Liver (tissue), 8 donors: ENCODE measurements at regions not wholly inside any gene's neighbourhood (a gene's known extent, or its start where the extent isn't known, plus 50 kb on each side); places are given as distances from the start of the nearest gene placed in this dataset.

ENCODE experiments used
- DNase-seq: peaks from one replicate; pipeline ENCODE4 v3.0.0-alpha.2; 2017; ENCODE audit warnings: low spot score
- H3K27ac ChIP-seq, 2 donors: one replicate each; pipeline ENCODE4 v1.7.0; 2013; ENCODE audit warnings: inconsistent platforms in 2 of 2, low read length in 2 of 2, control low read depth in 1 of 2, low read depth in 1 of 2, mild to moderate bottlenecking in 1 of 2
- H3K27me3 ChIP-seq, 4 donors: one replicate each; pipeline versions ENCODE4 v1.6.1 to v1.7.0; 2013; ENCODE audit warnings: low read length in 3 of 4, inconsistent platforms in 1 of 4, mild to moderate bottlenecking in 1 of 4, moderate library complexity in 1 of 4; ENCODE audit not compliant: control insufficient read depth in 4 of 4, insufficient read depth in 4 of 4
- H3K36me3 ChIP-seq, 4 donors: one replicate each; pipeline versions ENCODE4 v1.6.1 to v1.7.0; 2013; ENCODE audit warnings: low read length in 3 of 4, mild to moderate bottlenecking in 3 of 4, low read depth in 1 of 4, moderate library complexity in 1 of 4; ENCODE audit not compliant: control insufficient read depth in 4 of 4, insufficient read depth in 3 of 4
- H3K4me1 ChIP-seq, 4 donors: one replicate each; pipeline versions ENCODE4 v1.6.1 to v1.7.0; 2013; ENCODE audit warnings: low read length in 3 of 4, mild to moderate bottlenecking in 3 of 4, moderate library complexity in 1 of 4; ENCODE audit not compliant: control insufficient read depth in 4 of 4, insufficient read depth in 4 of 4
- H3K4me3 ChIP-seq, 3 donors: one replicate each; pipeline versions ENCODE4 v1.6.1 to v1.7.0; 2013; ENCODE audit warnings: low read length in 3 of 3, control low read depth in 1 of 3, low read depth in 1 of 3, mild to moderate bottlenecking in 1 of 3
- H3K9ac ChIP-seq, 2 donors: one replicate each; pipeline ENCODE4 v1.7.0; 2013; ENCODE audit warnings: low read length in 2 of 2, mild to moderate bottlenecking in 2 of 2, moderate library complexity in 2 of 2, control low read depth in 1 of 2, low read depth in 1 of 2
- H3K9me3 ChIP-seq, 4 donors: one replicate each; pipeline versions ENCODE4 v1.6.1 to v1.7.0; 2013; ENCODE audit warnings: low read length in 3 of 4; ENCODE audit not compliant: control insufficient read depth in 4 of 4
- ATF3 ChIP-seq: IDR thresholded peaks from 2 replicates; pipeline ENCODE4 v1.6.1; 2016; ENCODE audit warnings: antibody characterized with exemption
- CTCF ChIP-seq: fragments of 150-350 bp; IDR thresholded peaks from 2 replicates; pipeline ENCODE4 v1.5.1; 2017; ENCODE audit warnings: improper control_type of control experiment, low read depth, low read length; ENCODE audit not compliant: missing input control
- EGR1 ChIP-seq, 2 donors: IDR thresholded peaks; 2 replicates each; pipeline ENCODE4 v1.6.1; 2016 to 2018; ENCODE audit warnings: antibody characterized with exemption in 2 of 2, low read depth in 2 of 2
- GABPA ChIP-seq, 2 donors: IDR thresholded peaks in 1 of 2; conservative IDR thresholded peaks in 1 of 2; 2 replicates each; pipeline ENCODE4 v1.6.1; 2016; ENCODE audit warnings: antibody characterized with exemption in 2 of 2, mild to moderate bottlenecking in 1 of 2, moderate library complexity in 1 of 2
- HNF4G ChIP-seq: IDR thresholded peaks from 2 replicates; pipeline ENCODE4 v1.6.1; 2016; ENCODE audit warnings: antibody characterized with exemption
- MAX ChIP-seq: IDR thresholded peaks from 2 replicates; pipeline ENCODE4 v1.6.1; 2016; ENCODE audit warnings: antibody characterized with exemption
- NR2F2 ChIP-seq: IDR thresholded peaks from 2 replicates; pipeline ENCODE4 v1.6.1; 2016; ENCODE audit warnings: antibody characterized with exemption
- RAD21 ChIP-seq, 2 donors: IDR thresholded peaks; 2 replicates each; pipeline ENCODE4 v1.6.1; 2016; ENCODE audit warnings: antibody characterized with exemption in 2 of 2, mild to moderate bottlenecking in 2 of 2
- REST ChIP-seq: IDR thresholded peaks from 2 replicates; pipeline ENCODE4 v1.6.1; 2016; ENCODE audit warnings: antibody characterized with exemption, mild to moderate bottlenecking
- RXRA ChIP-seq, 2 donors: IDR thresholded peaks; 2 replicates each; pipeline ENCODE4 v1.6.1; 2017 to 2018; ENCODE audit warnings: antibody characterized with exemption in 2 of 2, mild to moderate bottlenecking in 1 of 2
- SP1 ChIP-seq: IDR thresholded peaks from 2 replicates; pipeline ENCODE4 v1.6.1; 2018; ENCODE audit warnings: antibody characterized with exemption, mild to moderate bottlenecking
- TAF1 ChIP-seq: conservative IDR thresholded peaks from 2 replicates; pipeline ENCODE4 v1.6.1; 2016; ENCODE audit warnings: antibody characterized with exemption, mild to moderate bottlenecking
- YY1 ChIP-seq: IDR thresholded peaks from 2 replicates; pipeline ENCODE4 v1.6.1; 2016; ENCODE audit warnings: antibody characterized with exemption, mild to moderate bottlenecking
- ZBTB33 ChIP-seq: IDR thresholded peaks from 2 replicates; pipeline ENCODE4 v1.6.1; 2016; ENCODE audit warnings: antibody characterized with exemption
- WGBS: extraction: QIAGEN DNeasy Blood & Tissue Kit; methylation state at CpG from one replicate; pipeline ENCODE4 v1.1.7; 2013; 5-methylcytosine and 5-hydroxymethylcytosine counted together
- donor health status: healthy.
- donor health status: healthy.
- donor health status: healthy.
- donor health status: healthy.
- donor health status: healthy.

- DNase-seq, result no peak
- TF ChIP-seq SP1 (no peak), ZBTB33 (no peak), CTCF (no peak), EGR1 (IDR thresholded peaks at IDR 0.05; ENCODE audit: low read depth in 2 of 2) (no peak), TAF1 (no peak), RXRA (IDR thresholded peaks at IDR 0.05) (no peak)
- H3K9ac ChIP-seq, result no peak overlapping the region
These were observed 59.5 kb upstream of the JDP2 start for GRCh38 chr14:75368333-75368732.

GRCh38 chr14:75369506-75369905, 58.3 kb upstream of the JDP2 start:
- Histone ChIP-seq H3K4me1 (no peaks in the 10 kb centered on the region), H3K9me3 (peaks cover 0 to 1% (median 0%) of the 10 kb centered on the region in 4 donors), H3K27ac (no peak overlapping the region), H3K4me3 (no peak overlapping the region), H3K27me3 (no peaks in the 10 kb centered on the region), H3K36me3 (no peaks in the 10 kb centered on the region), H3K9ac (no peak overlapping the region)
- no peak for DNase-seq
- no peak for TF ChIP-seq RXRA (IDR thresholded peaks at IDR 0.05)
- TF ChIP-seq ATF3, result no peak
- TF ChIP-seq GABPA (IDR thresholded peaks at IDR 0.05 in 1 of 2, conservative IDR thresholded peaks at IDR 0.05 in 1 of 2), result no peak
- TF ChIP-seq YY1, result no peak
- no peak for TF ChIP-seq ZBTB33
- no peak for TF ChIP-seq REST
- TF ChIP-seq CTCF, result no peak
- no peak for TF ChIP-seq MAX
- TF ChIP-seq TAF1, result no peak
- TF ChIP-seq RAD21 (IDR thresholded peaks at IDR 0.05), result no peak
- TF ChIP-seq HNF4G, result no peak
- TF ChIP-seq NR2F2, result no peak
- 71% methylated on average over 1 of the region's 1 CpG for WGBS

More at GRCh38 chr14:75368333-75368732, 59.5 kb upstream of the JDP2 start:
- 93% methylated on average over 1 of the region's 1 CpG for WGBS
- Histone ChIP-seq H3K36me3 (no peaks in the 10 kb centered on the region), H3K27me3 (no peaks in the 10 kb centered on the region), H3K27ac (no peak overlapping the region), H3K9me3 (peaks cover 0 to 1% (median 0%) of the 10 kb centered on the region in 4 donors), H3K4me3 (no peak overlapping the region), H3K4me1 (no peaks in the 10 kb centered on the region)
